HG03045 (cell line): ENCODE measurements at regions not wholly inside any gene's neighbourhood (a gene's known extent, or its start where the extent isn't known, plus 50 kb on each side); places are given as distances from the start of the nearest gene placed in this dataset.

ENCODE experiments used
- ATAC-seq: cut with Tn5 transposase; IDR thresholded peaks from one replicate; pipeline ENCODE4 v1.9.1; 2021; ENCODE audit warnings: mild to moderate bottlenecking, moderate library complexity; ENCODE audit not compliant: unreplicated experiment

DNA sequence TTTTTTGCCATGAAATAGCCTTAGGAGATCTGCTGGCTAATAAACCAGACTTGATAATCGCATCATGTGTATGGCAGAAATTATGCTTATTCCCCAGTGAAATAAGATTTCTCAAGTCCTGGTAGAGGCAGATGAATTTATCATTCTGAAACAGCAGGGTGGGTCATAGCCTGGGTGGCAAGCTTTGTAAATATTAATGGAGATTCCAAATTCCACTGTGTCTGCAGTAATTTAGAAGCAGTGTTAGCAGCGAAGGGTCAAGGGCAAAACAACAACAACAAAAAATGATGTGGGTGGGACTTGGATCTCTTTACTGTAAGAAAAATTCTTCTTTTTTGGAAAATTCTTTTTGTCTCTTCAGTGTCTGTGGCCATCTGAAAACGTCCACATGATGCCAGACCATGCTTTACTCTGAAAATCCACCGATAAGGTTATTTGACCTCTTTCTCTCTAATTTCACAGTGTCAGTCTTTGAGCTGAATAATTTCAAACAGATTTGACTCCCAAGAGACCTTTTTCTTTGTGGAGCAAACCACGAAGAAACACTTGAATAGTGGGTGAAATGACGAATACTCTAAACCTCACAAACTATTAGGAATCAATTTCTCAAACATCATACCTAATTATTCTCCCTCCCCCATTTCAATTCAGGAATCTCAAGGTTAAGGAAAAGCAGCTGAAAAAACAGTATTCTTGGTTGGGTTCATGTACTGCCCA, 106.0 kb upstream of the RPS23 start:
- ATAC-seq = no peak

DNA sequence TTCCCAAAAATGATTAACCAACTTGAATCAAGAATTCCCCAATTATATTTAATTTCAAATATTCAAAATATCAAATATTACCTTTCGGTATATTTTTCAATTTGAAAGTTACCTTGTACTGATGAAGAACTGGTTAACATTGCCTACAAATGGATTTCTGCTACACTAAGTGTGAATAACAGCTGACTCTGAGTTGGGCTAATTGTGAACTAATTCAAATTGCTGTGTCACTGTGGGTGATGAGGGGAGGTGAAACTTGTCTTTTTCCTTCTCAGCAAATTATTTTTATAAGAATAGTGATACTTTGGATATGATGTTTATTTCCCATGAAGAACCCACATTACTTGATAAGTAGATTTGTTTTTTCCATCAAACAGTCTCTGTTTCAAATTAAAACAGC, 103.4 kb upstream of the RPS23 start:
- ATAC-seq = no peak

DNA sequence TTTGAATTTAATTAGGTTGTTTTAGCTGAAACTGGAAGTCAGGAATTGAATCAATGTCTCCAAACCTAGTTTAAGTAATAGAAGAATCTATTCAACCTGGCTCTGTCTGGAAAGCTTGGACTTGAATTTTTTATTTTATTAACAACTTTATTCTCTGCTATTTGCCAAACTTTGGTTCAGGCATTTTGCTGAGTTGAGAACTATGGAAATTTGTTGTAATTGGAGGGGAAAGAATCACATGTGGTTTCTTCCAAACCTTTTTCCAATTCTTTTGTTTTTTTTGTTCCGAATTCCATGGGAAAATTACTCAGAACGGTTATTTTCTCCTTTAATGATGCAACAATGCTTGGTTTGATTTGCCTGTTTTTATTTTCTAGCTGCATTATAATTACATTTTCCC, 98.2 kb upstream of the RPS23 start:
- ATAC-seq = no peak

DNA sequence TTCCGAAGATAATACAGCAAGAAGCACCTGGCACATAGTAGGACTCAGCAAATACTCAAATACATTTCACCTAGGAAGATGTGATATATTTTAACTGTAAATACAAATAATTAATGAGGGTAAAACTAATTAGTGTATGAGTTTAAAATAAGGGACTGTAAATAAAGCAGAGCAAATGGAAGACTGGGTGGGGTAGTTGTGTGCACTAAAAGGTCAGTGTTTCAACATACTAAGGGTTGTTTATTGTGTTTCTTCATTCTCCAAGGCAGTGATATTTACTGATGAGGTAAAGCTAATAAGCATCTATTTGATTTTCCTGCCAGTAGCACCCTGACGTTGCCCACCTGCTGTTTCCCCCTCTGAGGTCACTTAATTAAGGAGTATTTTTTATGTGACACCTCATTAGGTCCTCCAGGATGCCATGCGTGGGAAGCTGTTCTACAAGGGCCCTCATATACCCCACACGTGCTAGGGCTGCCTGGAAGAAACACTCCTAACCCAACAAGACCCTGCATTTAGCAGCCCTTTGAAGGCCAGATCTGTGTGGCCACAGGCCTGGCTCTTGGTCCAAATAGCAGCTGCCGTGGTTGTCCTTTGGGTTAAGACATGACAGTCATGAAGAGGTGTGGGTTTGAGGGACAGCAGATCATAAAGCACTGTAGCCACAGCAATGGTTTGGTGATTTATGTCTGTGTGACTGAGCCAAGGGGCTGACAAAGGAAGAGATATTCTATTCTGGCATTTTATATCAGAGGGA, 97.5 kb upstream of the RPS23 start:
- ATAC-seq = no peak

DNA sequence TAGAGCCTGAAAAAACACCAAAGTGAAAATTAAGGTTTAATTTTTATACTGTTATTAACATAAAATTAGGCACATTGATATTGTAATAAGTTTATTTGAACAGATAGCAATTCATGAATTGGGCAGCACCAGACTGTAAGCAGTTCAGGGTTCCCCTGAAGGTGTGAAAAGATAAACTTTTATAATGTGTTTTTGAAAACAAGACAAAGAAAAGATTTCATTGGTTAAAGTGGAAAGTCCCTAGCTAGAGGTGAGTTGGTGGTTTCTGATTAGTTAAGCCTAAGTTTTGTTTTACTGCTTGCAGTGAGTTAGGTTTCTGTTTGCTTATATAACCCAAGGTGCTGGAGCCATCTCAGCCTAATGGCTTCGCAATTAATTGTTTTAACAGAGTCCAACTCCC, 96.5 kb upstream of the RPS23 start:
- no peak for ATAC-seq

DNA sequence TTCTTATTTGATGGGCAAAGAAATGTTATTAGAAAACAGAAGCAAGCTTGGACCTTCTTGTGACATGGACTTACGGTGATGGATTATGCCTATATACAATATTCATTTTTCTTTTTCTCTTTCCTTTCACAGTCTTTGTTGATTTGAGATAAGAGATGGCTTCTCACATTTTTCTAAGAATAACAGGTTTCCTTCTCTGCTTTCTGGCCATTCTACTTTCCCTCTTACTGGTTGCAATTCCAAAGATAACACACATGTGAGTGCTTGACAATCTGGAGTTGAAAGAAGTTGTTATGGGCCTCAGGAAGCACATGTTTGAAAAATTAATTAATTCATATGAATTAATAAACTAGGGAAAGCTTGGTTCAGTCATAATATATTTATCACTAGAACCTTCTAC, 89.8 kb upstream of the RPS23 start:
- no peak for ATAC-seq

DNA sequence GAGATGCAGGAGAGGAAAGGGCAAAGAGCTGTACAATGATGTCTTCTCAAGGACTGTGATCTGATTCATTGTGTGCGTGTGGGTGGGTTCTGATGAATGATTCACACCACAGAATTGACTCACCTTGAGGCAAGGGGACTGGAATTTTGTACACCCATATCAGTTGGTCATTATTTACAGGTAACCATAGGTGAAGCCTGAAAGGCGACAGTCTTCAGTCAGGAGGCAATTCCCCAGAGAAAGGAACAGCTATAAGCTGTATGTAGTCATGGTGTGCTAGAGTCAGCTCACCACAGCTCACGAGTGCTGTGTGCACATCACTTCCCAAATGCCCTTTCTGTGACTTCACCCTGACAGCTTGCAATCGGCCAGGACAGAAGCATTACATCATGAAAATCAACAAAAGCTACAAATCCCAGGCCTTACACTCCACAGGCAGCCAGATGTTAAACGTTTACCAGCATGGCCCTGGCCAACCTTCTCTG, 87.6 kb upstream of the RPS23 start:
- ATAC-seq = no peak

DNA sequence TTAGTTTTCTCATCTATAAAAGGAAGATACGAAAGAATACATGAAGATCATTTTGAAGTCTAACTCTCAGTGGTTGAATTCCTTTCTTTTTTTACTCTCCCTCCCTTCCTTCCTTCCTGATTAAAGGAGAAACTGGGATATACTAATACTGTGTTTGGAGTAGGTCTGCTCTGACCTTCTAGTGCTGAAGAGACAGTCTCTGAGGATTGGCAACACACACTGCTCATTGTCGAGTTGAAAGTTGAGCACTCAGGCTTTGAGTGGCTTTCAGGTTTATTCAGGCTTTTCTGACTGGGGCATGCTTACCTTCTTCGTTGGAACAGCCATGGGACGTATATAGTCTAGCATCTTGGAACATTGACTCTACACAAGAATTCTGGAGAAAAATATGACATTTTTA, 86.9 kb upstream of the RPS23 start:
- no peak for ATAC-seq

DNA sequence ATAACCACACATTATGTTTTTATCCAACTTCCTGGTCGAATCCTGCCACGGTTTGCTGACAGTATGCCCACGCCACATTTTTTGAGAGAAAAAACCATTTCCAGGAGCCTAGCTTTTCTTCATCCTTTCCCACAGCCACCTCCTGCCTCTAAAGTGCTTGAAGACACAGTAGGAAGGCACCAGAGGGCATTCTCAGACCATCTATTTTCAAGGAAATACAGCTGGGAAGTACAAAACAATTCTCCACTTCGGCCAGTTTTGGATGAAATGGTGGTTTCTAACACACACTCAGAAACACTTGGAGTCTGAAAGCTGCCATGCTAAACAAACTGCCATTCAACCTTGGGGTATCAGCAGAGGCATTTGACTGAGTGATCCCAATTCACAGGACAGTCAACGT, 86.3 kb upstream of the RPS23 start:
- ATAC-seq = no peak

DNA sequence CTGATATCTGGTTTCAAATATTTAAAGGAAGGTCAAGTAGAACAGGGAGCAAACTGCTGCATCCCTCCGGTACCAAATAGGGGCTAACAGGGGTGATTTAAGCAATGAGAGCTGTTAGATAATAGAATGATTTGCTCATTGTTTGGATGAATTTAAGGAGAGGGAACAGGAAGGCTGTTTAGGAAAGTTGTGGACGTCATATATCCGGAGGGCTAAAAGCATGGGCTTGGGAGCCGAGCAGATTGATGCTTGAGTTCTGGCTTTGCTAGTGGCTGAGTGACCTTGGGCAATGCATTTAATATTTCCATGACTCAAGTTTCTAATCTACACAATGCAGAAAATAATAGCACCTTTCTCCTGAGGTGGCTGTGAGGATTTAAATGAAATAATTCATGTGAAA, 85.4 kb upstream of the RPS23 start:
- no peak for ATAC-seq

DNA sequence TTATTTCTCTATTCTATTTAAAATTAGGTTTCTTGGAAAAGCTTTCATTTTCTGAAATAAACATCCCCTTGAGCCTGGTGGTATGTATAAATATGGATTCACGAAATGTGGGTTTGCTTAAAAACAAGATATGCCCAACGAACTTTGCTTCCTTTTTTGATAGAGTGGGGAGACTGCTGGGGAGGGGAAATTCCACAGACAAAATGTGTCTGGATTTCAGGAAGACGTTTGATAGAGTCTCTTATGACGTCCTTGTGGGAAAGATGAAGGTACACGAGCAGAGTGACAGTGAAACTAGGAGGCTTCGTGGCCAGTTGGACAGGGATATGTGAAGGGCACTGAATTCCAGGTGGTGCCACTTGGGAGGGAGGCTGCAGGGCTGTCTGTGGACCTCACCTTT, 84.5 kb upstream of the RPS23 start:
- no peak for ATAC-seq

DNA sequence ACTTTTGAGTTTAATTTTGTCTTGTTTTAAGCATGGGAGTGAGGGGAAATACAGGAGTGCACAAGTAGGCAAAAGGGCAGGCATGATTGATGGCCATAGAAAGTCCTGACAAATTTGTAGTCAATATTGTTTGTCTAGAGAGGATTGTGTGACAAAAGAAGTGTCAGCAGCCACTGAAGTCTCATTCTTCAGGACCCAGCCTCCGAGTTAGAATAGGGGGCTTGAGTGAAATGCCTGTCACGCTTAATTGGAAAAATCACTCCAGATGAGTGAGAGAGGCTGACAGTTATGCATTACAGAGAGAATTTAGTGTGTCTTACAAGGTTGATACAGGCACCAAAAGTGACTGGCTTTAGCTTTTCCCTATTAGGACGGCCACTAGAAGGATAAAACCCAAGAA, 81.9 kb upstream of the RPS23 start:
- ATAC-seq = no peak

DNA sequence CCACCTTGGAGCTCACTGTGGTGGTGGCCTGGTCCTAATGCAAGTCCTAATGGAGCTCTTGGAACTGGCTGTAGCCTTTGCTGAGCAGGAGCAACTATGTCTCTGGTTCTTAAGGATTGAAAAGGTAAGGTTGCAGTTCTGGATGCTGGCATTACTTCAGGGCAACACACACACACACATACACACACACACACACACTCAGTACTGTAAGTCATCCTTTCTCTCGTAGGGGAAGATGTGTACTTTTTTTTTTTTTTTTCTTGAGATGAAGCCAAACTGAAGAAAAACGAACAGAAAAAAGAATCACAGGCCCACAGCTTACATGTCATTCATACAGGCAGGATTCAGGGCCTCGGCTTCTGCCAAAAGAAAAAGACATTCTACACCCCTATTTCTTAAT, 81.1 kb upstream of the RPS23 start:
- ATAC-seq = no peak

DNA sequence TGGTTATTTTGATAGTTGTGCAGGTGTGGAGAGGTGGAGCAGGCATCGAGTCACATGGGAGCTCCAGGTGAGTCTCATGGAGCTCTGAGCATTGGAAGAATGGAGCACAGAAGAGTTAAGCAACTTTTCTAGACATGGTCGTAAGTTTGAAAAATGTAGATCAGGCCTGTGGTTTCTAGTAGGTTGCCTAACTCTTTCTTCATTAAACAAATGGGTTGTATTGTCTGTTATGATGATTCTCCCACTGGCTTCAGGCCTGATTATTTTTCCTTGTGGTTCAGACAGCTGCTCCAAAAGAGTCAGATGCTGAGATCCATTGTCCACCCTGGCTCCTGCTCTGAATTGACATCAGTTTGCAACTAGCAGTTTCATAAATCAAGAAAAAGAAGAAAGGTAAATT, 80.3 kb upstream of the RPS23 start:
- ATAC-seq = no peak

DNA sequence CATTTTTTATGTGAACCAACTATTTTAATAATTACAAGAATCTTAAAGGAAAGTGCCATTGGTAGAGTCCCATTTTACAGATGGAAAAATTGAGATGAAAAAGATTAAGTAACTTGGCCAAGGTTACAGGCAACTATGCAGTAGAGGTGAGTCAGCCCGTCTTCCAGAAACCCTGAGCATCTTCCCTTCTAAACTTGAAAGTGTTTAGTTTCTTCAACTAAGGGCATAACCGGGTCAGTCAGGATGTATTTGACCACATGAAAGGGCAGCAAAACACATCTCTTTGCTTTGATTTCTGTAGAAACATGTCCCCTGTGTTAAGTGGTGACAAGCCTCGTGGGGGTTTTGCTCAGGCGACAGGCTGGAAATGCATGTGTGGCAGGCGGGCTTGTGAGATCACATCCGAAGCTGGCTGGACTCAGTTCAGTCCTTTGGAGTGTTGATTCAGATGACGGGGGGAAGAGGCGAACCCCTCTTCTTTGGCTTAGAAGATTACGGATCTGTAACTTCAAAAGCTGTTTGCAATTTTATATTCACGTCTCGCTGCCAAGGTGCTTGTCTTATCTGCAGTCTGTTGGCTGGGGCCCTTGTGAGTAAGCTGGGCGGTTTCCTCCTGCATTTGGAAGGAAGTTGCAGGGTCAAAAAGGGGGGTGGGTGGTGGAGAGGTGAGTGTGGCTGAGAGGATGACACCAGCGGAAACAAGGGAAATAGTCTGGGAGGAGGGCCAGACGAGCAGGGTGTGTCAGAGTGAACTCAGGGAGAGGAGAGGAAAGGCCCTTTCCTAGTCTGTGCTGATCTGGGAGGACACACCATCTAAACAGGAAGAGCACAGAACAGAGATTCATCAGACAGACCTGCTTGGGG, 78.9 kb upstream of the RPS23 start:
- ATAC-seq = no peak

DNA sequence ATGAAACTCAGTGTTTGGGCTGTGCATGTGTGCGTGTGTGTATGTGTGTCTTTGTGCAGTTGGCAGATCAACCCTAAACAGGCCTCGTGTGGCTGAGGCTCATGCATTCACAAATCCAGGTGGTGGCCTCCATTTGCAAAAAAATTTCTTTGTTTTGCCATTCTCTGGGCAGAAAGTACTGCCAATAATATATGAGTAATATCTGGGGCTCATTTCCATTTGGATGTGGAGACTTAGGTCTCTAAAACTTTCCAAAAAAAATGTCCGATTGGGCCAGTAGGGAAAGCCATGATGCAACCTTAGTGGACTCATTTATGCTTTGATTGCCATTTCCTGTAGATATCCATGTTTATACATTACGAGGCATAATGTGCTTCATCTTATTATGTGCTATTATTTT, 77.9 kb upstream of the RPS23 start:
- ATAC-seq = no peak

DNA sequence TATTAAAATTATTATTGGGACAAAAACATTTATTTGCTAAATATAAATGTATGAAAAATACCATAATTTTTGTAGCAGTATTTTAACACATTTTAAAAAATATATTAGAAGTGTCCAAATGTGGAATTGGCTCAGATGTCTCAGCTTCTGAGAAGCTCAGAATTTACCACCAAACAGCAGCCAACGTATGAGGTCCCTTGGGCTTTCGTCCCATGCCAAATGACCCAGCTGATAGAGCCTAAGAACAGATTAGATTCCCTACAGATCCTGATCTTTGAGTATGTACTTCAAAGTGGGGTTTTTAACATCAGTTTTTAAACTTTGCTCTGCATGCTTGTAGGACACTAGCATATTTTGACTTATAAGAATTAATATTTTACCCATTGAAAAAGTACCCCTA, 77.3 kb upstream of the RPS23 start:
- no peak for ATAC-seq

DNA sequence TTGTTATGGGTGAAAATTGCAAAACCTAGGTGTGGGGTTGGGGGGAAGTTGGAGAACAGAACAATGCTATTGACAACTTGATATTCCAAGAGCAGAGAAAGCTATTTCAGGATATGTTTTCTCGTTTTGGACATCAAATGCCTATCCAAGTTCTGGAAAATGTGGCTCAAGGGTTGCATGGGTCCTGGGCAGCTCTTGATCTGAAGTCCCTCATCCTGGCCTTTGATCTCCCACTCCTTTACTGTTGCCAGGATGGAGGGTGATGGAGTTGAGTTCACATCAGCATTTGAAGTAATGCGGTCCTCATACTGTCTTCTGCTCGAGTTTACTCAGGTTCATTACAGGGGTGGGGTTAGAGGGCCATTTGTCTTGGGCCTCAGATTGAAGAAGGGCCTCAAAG, 76.9 kb upstream of the RPS23 start:
- no peak for ATAC-seq

DNA sequence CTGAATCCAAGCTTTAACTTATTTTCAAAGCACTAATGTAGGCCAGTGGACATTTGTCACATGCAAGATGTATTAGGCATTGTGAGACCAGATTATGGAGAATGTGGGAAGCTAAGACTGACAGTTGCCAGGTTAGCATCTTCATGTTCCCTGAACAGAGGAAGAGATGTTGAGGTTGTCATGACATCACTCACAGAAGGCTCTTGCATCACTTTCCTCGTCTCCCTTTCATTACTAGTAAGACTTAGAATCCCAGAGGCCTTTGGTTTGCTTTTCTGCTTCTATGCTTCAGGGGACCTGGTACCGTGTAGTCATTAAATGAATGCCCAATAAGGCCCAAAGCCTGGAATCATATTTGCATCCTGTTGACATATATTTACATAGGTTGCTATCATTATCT, 76.4 kb upstream of the RPS23 start:
- no peak for ATAC-seq

DNA sequence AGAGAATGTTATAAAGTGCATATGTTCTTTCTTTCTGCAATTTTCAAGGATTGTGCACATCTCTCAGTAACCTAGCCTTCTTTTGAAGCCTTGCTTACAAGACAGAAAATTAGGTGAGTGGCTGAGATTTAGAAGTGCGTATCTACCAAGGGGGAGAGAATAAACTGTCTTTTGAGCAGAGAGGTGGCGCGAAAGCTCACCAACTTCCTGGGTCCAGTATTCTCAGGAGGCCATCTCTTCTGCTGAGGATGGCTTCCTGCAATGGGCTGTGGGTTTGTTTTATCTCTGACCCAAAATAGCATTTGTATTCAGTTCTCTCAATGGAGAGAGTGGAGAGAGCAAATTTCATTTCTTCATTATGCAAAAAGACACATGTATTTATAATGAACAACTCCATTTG, 75.4 kb upstream of the RPS23 start:
- no peak for ATAC-seq

DNA sequence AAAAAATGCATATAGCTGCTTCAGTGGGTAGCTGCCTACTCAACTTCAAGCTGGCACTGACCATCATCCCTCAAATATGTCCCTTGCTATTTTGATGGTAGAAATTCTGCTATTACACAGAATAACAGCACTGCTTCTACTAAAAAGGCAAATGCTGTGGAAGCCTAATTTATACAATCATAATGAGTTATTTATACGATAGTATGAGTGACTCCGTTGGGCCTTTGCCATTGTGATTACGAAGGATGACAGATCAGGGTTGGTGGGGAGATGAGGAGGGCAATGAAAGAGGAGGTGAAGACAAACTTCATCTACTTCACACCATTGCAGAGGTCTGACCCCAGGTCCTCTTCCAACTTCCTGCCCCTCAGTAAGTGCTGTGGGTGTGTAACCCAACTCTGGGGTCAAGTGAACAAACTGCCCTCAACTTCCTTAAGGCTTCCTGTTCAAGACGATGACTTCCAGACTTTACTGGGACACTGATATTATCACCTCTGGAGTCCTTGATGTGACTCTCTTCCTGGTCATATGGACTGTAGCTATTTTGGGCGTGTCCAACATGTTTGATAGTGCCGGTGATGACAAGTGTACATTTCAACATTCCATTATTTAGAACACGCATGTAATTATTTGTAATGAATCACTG, 74.1 kb upstream of the RPS23 start:
- no peak for ATAC-seq
